Endodermal cell (in vitro differentiated cells): ENCODE measurements at regions not wholly inside any gene's neighbourhood (a gene's known extent, or its start where the extent isn't known, plus 50 kb on each side); places are given as distances from the start of the nearest gene placed in this dataset. TPM values are rescaled to one million over a fixed set of nuclear protein-coding genes. Genes with fewer than 3 reads are reported as not detected.

ENCODE experiments used
- DNase-seq: peaks from one replicate; pipeline ENCODE4 v3.0.0-alpha.2; 2017
- H3K27ac ChIP-seq: 2 replicates; pipeline ENCODE4 v1.5.1; 2013; ENCODE audit warnings: mild to moderate bottlenecking, low read depth, low read length, moderate library complexity
- H3K27me3 ChIP-seq: 2 replicates; pipeline ENCODE4 v1.6.1; 2013; ENCODE audit warnings: mild to moderate bottlenecking, low read length, moderate library complexity; ENCODE audit not compliant: insufficient read depth, control insufficient read depth, poor library complexity, severe bottlenecking
- H3K36me3 ChIP-seq: 2 replicates; pipeline ENCODE4 v1.7.0; 2013; ENCODE audit warnings: mild to moderate bottlenecking, low read length, moderate library complexity; ENCODE audit not compliant: control insufficient read depth, insufficient read depth
- H3K4me1 ChIP-seq: one replicate; pipeline ENCODE4 v1.7.0; 2013; ENCODE audit warnings: low read length; ENCODE audit not compliant: control insufficient read depth, insufficient read depth
- H3K4me3 ChIP-seq: 2 replicates; pipeline ENCODE4 v1.5.1; 2013; ENCODE audit warnings: mild to moderate bottlenecking, low read length, moderate library complexity
- H3K9ac ChIP-seq: 2 replicates; pipeline ENCODE4 v1.6.1; 2013; ENCODE audit warnings: mild to moderate bottlenecking, low read length, moderate library complexity; ENCODE audit not compliant: poor library complexity, severe bottlenecking; ENCODE audit errors: extremely low read depth
- H3K9me3 ChIP-seq: 2 replicates; pipeline ENCODE4 v1.6.1; 2013; ENCODE audit warnings: mild to moderate bottlenecking, low read length, moderate library complexity; ENCODE audit not compliant: control insufficient read depth
- H3K27ac Mint-ChIP-seq: 2 replicates; pipeline ENCODE4 v1.8.0; 2020; ENCODE audit warnings: mixed read lengths
- H3K27me3 Mint-ChIP-seq: 2 replicates; pipeline ENCODE4 v1.8.0; 2021; ENCODE audit warnings: mild to moderate bottlenecking, mixed read lengths; ENCODE audit not compliant: insufficient read depth
- H3K36me3 Mint-ChIP-seq: 2 replicates; pipeline ENCODE4 v1.8.0; 2020; ENCODE audit warnings: low read depth, mixed read lengths
- H3K4me1 Mint-ChIP-seq: 2 replicates; pipeline ENCODE4 v1.8.0; 2020; ENCODE audit warnings: mixed read lengths
- H3K4me3 Mint-ChIP-seq: 2 replicates; pipeline ENCODE4 v1.8.0; 2020; ENCODE audit warnings: mild to moderate bottlenecking, moderate library complexity, mixed read lengths
- H3K9me3 Mint-ChIP-seq: 2 replicates; pipeline ENCODE4 v1.8.0; 2020; ENCODE audit warnings: mild to moderate bottlenecking, mixed read lengths
- CTCF ChIP-seq: fragments of 200-600 bp; sonication (generic); conservative IDR thresholded peaks from 2 replicates; pipeline ENCODE4 v1.5.0; 2021; ENCODE audit warnings: antibody characterized with exemption, mild to moderate bottlenecking
- WGBS, 2 experiments: methylation state at CpG; one replicate each; pipeline versions ENCODE4 v1.1.5 to v1.1.7; 2013; ENCODE audit warnings: missing lambda C conversion rate in 2 of 2, mixed read lengths in 1 of 2; ENCODE audit not compliant: insufficient coverage in 1 of 2, insufficient read length in 1 of 2; 5-methylcytosine and 5-hydroxymethylcytosine counted together
- microRNA-seq: library from miRNA; unstranded; fragments of <30 nt; microRNA quantifications from one replicate; pipeline ENCODE4 v1.2.0, GENCODE V29; 2020; ENCODE audit warnings: borderline microRNAs expressed

- Histone ChIP-seq H3K4me3 (no peak overlapping the region), H3K27me3 (no peaks in the 10 kb centered on the region), H3K27ac (no peak overlapping the region), H3K9me3 (no peaks in the 10 kb centered on the region), H3K36me3 (no peaks in the 10 kb centered on the region), H3K9ac (no peak overlapping the region), H3K4me1 (no peaks in the 10 kb centered on the region)
- 90 to 96% methylated on average over 5 of the region's 5 CpGs for whole genome bisulfite sequencing, 2 experiments
- Mint-ChIP-seq H3K27me3 (no peaks in the 10 kb centered on the region), H3K27ac (no peak overlapping the region), H3K4me1 (no peaks in the 10 kb centered on the region), H3K9me3 (no peaks in the 10 kb centered on the region), H3K4me3 (no peak overlapping the region), H3K36me3 (no peaks in the 10 kb centered on the region)
- DNase-seq, result no peak
- TF ChIP-seq CTCF, result no peak
These were observed 74.6 kb upstream of the NWD2 start for GRCh38 chr4:37169956-37170355.

DNA sequence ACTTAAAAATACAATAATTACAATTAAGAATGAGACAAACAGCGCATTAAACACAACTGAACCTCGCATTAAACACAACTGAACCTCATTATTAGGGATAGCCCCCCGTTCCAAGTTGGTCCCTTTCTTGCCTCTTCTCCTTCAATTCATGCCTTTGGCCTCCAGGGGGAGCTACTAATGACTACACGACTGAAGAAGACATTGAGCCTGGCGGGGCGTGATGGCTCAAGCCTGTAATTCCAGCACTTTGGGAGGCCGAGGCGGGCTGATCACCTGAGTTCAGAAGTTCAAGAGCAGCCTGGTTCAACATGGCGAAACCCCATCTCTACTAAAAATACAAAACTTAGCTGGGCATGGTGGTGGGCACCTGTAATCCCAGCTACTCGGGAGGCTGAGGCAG lies 56.4 kb upstream of the NWD2 start:
- WGBS, 2 experiments, result 80 to 84% methylated on average over 8 to 10 of the region's 10 CpGs
- H3K4me3 Mint-ChIP-seq, result no peak overlapping the region
- no peaks in the 10 kb centered on the region for H3K9me3 Mint-ChIP-seq
- no peaks in the 10 kb centered on the region for H3K4me1 ChIP-seq
- no peak overlapping the region for H3K9ac ChIP-seq
- H3K9me3 ChIP-seq, result no peaks in the 10 kb centered on the region
- no peak overlapping the region for H3K4me3 ChIP-seq
- peak; percentile 79 for DNase-seq
- no peaks in the 10 kb centered on the region for H3K36me3 ChIP-seq
- H3K27ac ChIP-seq, result no peak overlapping the region
- no peak overlapping the region for H3K27ac Mint-ChIP-seq
- no peaks in the 10 kb centered on the region for H3K27me3 ChIP-seq
- TF ChIP-seq CTCF, result peak; percentile 80
- H3K27me3 Mint-ChIP-seq, result peaks cover 2% of the 10 kb centered on the region
- H3K4me1 Mint-ChIP-seq, result no peaks in the 10 kb centered on the region
- no peaks in the 10 kb centered on the region for H3K36me3 Mint-ChIP-seq

Small RNA genes lying in the stretch of these regions (microRNA-seq; reads per million reads assigned to microRNA genes)
- gene MIR1255B1, result not detected
